ENCODE measurements at regions not wholly inside any gene's neighbourhood (a gene's known extent, or its start where the extent isn't known, plus 50 kb on each side); places are given as distances from the start of the nearest gene placed in this dataset.

DNA sequence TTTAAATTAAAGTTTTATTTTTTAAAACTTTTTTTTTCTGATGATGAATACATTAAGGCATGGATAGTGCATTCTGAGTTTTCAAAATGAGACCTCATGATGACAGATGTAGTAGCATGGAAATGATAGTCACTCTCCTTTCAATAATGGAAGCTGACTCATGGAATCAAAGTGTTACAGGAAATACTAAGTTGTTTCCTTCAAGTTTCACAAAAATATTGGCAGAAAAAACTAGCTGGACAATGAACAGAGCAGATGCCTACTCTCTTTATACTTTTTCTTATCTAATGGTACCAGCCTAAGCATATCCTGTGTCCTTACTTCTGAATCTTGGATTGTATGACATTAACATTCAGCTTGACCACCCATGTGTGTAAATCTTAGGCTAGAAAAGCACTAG lies 1337.3 kb downstream of the PCDH9 start:
- no peak for DNase-seq (ENCODE audit: low read depth in 1 of 2, low spot score in 1 of 2)

- DNase-seq (ENCODE audit: low read depth in 1 of 2, low spot score in 1 of 2) = no peak
Observed at GRCh38 chr13:65889368-65889767, 1340.8 kb downstream of the PCDH9 start.

GRCh38 chr13:65882810-65883209 lies 1347.3 kb downstream of the PCDH9 start:
- no peak for DNase-seq (ENCODE audit: low read depth in 1 of 2, low spot score in 1 of 2)

DNA sequence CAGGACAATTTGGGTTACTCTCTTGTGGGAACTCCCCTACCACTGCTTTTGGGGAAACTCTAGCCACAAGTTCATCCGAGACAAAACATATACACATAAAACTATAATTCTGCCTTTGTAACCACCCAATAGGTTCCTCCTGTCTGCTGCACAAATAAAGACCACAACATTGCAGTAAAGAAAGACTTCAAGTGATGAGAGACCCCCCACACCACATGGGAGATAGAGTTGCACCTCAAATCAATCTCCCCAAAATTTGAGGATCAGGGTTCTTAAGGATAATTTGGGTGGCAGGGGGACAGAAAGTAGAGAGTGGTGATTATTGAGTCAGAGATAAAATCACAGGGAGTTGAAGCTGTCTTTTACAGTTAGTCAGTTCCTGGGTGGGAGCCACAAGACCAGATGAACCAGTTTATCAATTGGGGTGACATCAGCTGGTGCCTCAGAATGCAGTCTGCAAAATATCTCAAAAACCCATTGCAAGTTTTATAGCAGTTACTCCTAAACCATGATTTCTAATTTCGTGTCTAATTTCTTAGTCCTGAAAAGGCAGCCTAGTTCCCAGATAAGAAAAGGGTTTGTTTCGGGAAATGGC lies 1348.5 kb downstream of the PCDH9 start:
- DNase-seq (ENCODE audit: low read depth in 1 of 2, low spot score in 1 of 2) = no peak

GRCh38 chr13:65875031-65875430 lies 1355.1 kb downstream of the PCDH9 start:
- no peak for DNase-seq (ENCODE audit: low read depth in 1 of 2, low spot score in 1 of 2)

- DNase-seq (ENCODE audit: low read depth in 1 of 2, low spot score in 1 of 2) = no peak
Observed at GRCh38 chr13:65872448-65872847, 1357.7 kb downstream of the PCDH9 start.

GRCh38 chr13:65868884-65869283 lies 1361.3 kb downstream of the PCDH9 start:
- no peak for DNase-seq (ENCODE audit: low read depth in 1 of 2, low spot score in 1 of 2)

DNA sequence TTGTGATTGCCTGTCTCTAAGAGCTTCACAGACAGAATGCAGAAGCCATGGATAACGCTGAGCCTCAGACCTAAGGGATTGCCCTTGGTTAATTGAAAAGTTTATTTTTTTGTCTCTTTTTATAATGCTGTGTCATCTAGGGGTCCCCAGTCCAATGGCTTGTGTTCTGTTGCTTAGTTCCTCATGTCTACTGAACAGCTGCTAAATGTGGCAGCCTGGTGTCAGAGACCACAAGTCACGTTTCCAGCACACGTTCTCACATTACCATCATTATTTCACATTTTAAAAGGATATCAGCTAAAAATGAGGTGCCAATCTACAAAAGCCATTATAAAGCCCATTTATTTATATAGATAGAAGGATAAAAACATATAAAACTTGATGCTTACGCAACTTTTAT lies 1362.0 kb downstream of the PCDH9 start:
- no peak for DNase-seq (ENCODE audit: low read depth in 1 of 2, low spot score in 1 of 2)

- DNase-seq (ENCODE audit: low read depth in 1 of 2, low spot score in 1 of 2) = no peak
Observed at GRCh38 chr13:65866138-65866537, 1364.0 kb downstream of the PCDH9 start.

- no peak for DNase-seq (ENCODE audit: low read depth in 1 of 2, low spot score in 1 of 2)
Observed at GRCh38 chr13:65865206-65865605, 1364.9 kb downstream of the PCDH9 start.

DNA sequence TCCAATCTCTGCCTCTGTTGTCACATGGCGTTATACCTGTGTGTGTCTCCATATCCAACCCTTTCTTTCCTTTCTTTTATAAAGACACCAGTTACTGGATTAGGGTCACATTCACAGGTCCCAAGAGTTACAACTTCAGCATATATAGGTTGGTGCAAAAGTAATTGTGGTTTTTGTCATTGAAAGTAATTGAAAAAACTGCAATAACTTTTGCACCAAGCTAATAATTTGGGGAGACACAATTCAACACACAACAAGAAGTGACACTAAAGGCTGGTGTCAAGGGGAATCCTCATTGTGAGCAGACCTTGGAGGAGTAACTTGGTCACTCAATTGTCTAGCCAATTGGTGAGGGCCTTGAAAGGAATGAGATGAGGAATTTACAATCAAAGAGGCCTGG lies 1366.1 kb downstream of the PCDH9 start:
- DNase-seq (ENCODE audit: low read depth in 1 of 2, low spot score in 1 of 2) = no peak

- no peak for DNase-seq (ENCODE audit: low read depth in 1 of 2, low spot score in 1 of 2)
Observed at GRCh38 chr13:65860306-65860705, 1369.8 kb downstream of the PCDH9 start.

DNA sequence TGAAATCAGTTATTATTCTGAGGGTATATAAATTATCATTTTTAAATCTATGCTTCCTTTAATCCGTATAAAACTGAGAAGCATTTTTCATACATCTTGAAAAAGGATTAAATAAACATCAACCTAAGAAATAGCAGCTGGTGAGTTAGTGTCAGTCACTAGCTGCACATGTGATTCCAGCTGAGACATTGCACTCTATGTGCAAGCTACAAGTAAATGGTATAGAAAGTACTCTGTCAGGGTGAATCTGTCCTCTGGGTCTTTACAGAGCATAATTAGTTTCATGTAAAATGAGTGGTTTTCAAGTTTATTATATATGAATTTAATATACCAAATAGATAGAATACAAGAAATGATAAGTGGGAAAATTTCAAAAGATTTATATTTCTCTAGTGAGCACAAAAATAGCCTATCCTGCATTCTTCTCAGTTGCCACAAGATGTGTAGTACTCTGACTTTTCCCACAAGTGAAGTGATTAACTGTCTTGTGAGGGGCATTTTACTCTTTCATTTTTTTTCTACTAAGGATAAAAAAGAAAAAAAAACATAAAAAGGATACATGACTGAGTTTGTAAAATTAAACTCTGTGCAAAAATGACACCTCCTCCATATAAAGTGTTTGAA lies 1372.1 kb downstream of the PCDH9 start:
- DNase-seq (ENCODE audit: low read depth in 1 of 2, low spot score in 1 of 2) = no peak

DNA sequence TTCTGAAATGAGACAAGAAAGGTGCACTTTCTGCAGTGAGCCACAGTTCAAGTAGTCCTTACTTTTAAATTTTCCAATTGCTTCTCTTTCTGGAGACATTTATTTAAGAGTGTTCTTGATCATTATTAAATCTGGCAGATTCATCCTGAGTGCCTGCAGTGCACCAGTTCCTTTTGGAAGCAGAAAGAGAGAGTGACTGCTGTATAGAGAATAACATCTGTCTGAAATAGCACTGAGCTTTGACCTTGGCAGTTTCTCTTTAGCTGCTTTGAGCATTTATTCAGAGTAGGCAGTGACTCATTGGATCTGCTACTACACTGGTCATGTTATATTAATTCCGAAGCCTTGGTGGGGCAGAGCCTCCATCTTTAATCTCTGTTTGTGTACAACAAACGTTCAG lies 1373.7 kb downstream of the PCDH9 start:
- no peak for DNase-seq (ENCODE audit: low read depth in 1 of 2, low spot score in 1 of 2)

DNA sequence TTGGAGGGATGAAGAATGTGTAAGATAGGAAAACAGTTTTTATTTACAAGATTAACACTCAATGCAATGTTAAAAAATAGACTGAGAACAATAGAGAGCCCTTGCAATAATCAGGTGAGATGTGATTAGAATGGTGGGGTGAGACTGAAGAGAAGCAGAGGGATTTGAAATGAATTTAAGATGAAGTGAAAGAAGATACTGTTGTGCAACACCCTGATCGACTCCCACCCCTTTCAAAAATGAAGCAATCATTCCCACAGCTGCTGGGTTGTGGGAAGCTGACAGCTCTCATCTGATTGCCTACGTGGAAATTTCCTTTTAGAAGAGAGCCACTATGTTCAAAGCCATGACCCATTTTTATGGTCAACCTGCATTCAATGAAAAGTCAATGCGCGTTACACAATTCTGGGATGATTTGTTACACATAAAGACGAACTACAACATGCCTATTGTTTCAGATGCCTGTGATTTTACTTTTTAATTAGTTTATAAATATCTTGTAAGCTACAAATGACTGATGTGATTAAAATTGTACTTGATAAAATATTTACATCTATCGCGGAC lies 1374.8 kb downstream of the PCDH9 start:
- DNase-seq (ENCODE audit: low read depth in 1 of 2, low spot score in 1 of 2) = no peak

DNA sequence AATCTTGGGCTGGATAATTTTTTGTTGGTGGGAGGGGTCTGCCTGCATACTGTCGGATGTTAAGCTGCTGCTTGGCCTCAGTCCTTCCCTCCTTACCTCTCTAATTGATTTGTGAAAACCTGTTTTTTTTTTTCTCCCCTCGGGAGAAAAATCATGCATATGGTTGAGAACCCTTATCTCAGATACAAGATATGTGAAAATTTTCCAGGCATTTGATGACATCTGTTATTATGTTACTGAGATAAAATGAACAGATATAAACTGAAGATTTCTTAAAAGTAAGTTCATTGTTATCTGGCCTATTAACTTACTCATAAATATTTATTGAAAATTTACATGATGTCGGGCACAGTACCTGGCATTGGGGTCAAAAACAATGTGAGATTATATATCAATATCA lies 1375.7 kb downstream of the PCDH9 start:
- DNase-seq (ENCODE audit: low read depth in 1 of 2, low spot score in 1 of 2) = no peak

GRCh38 chr13:65844266-65844841 lies 1385.8 kb downstream of the PCDH9 start:
- no peak for DNase-seq (ENCODE audit: low read depth in 1 of 2, low spot score in 1 of 2)

DNA sequence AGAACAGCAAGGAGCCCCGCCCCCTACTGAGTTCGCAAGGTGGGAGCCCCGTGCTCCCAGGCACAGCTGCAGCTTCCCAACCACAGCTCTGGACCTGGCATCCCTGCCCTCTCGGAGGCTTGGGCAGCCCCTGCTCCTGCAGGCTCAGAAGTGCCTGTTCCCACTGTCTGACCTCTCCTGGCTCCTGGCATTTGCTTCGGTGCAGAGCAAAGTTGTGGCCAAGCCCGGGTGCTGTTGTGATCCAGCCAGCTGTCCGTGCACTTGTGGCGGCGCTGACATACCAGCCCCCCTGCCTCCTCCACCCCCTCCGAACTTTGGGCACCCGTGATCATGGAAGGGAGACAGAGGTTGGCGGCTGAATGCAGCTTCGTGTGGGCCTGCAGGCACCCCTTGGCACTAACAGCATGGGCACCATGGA lies 1386.8 kb downstream of the PCDH9 start:
- no peak for DNase-seq (ENCODE audit: low read depth in 1 of 2, low spot score in 1 of 2)

- DNase-seq (ENCODE audit: low read depth in 1 of 2, low spot score in 1 of 2) = no peak
Observed at GRCh38 chr13:65841156-65841555, 1389.0 kb downstream of the PCDH9 start.

GRCh38 chr13:65836066-65836465 lies 1394.1 kb downstream of the PCDH9 start:
- no peak for DNase-seq (ENCODE audit: low read depth in 1 of 2, low spot score in 1 of 2)

DNA sequence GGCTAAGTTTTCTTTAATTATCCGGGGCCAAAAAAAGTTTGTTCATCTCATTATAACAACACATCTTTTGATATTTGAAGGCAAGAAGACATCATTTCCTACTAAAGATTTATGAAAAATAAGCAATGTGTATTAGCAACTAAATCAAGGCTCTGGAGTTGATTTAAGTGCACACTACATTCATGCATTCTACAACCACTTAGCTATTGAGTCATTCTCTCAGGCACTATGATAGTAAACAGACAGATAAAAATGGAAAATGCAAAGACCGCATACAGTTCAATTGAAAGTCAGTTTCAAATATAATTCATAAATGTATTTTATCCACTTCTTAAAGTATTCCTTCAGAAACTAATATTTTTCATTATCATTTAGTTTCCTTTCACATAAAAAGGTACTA lies 1395.2 kb downstream of the PCDH9 start:
- DNase-seq (ENCODE audit: low read depth in 1 of 2, low spot score in 1 of 2) = no peak

- DNase-seq (ENCODE audit: low read depth in 1 of 2, low spot score in 1 of 2) = no peak
Observed at GRCh38 chr13:65830411-65831205, 1399.5 kb downstream of the PCDH9 start.

Data from activated CD4-positive, alpha-beta T cell treated with anti-CD3 and anti-CD28 coated beads, Interleukin-2, amount 50 U/mL, for 24 hours (primary cell).